Fibroblast of skin of left biceps (primary cell): ENCODE measurements at regions not wholly inside any gene's neighbourhood (a gene's known extent, or its start where the extent isn't known, plus 50 kb on each side); places are given as distances from the start of the nearest gene placed in this dataset.

ENCODE experiments used
- DNase-seq, 2 experiments: peaks; one replicate each; pipeline ENCODE4 v3.0.0-alpha.2; 2013; ENCODE audit warnings: low read depth in 2 of 2

DNA sequence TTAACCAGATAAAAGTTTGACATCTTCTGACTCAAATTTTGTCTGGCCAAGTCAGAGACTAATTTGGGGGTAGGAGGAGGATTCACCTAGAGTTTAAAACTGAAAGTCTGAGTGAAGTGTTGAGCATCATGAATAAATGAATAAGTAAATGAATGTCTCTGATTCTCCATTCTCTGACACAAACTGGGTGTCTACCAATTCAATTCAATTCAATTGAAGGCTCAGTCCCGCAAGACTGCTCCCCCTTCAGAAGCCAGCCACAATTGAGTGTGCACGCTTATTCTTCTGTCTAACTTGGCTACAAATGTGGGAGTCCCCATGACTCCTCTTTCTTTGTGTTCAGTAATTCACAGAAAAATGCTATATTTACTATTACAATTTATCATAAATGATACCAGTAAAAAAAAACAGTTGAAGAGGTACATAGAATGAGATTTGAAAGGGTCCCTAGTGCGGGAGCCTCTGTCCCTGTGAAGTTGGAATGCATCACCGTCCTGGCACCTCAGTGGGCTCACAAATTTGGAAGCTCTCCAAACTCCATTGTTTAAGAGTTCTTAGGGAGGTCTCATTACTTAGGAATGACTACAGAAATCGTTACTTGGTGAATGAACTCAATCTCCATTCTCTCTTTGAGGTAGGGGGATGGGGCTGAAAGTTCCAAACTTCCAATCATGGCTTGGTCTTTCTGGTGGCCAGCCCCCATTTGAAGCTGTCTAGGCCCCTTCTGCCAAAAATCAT, 243.7 kb upstream of the PHYHIPL start:
- no peak for DNase-seq

GRCh38 chr10:58936364-58936763, 240.1 kb upstream of the PHYHIPL start:
- DNase-seq: no peak

DNA sequence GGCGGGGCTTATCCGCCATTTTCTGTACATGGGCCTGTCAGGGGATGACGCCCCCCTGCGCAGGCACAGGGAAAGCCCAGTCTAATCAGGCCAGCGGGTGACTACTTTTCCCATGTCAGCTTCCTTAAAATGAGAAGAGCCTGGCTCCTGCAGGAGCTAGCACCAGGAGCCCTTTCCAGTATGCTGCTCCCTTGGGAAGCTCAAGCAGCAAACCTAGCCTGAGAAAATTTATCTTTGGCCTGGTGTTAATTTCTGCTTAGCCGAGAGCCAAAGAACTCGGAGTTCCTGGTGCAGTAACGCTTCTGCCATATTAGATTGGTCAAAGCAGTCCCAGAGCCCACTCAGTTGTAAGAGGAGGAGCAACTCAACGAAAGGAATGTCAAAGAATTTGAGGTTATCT, 239.0 kb upstream of the PHYHIPL start:
- no peak for DNase-seq

- DNase-seq: no peak
Observed at GRCh38 chr10:58942724-58943123, 233.7 kb upstream of the PHYHIPL start.

GRCh38 chr10:58943256-58943890, 233.1 kb upstream of the PHYHIPL start:
- DNase-seq: peak in 1 of 2 experiments; percentile 31

GRCh38 chr10:58943960-58944359, 232.5 kb upstream of the PHYHIPL start:
- no peak for DNase-seq

DNA sequence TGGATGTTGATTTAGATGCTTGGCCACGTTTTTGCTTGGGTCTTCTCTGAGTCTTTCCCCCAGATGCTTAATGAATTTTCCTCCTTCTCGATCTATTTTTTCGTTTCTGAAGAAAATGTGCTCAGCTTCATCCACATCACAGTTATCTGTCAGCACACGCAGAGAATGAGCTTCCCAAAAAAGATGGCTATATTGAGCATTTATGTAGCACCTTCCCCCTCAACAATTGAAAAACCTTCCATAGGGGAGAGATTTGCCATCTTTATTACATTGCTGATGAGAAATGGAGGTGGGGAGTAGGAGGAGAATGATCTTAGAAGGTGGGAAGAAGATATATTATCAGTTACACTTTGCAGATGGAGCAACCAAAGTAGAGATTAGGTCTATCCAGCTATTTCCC, 228.1 kb upstream of the PHYHIPL start:
- no peak for DNase-seq

GRCh38 chr10:58950618-58951017, 225.8 kb upstream of the PHYHIPL start:
- no peak for DNase-seq

- no peak for DNase-seq
Observed at GRCh38 chr10:58951087-58951486, 225.4 kb upstream of the PHYHIPL start.

DNA sequence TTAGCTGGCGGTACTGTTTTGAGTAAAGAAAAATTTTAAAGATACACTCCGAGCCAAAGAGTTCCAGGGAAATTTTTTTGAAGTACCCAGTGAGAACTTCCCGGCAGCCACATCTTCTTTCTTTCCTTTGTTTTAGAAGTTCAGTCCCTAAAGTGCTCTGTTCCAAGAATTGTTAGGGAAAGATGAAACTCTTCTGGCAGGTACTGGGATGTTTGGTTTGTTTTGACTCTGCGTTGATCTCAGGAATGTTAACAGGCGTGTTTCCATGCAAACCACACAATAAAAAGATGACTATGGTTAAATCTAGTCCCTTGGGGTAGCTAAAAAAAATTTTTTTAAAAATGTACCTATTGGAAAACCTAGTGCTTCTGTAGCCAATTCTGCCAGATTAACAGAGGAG, 224.7 kb upstream of the PHYHIPL start:
- DNase-seq: peak in 1 of 2 experiments; percentile 72

DNA sequence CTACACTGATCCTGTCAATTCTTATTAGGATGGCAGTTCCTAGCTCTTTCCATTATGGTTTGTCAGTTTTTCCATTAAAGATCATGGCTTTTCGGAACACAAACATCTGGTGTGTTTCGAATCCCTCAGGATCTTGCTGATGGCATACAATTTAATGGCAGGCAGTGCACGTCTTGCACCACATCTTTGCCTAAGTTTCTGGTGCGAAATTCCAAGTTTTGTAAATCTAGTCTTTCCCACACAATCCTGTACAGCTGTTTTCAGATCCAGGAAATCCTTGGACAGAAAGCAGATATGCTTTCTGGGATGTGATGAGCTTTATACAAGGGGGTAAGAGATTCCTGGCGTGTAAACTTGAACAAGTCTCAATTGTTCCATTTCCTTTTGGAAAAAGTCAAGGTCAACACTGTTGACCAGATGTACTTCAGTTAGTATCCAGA, 224.3 kb upstream of the PHYHIPL start:
- peak in 1 of 2 experiments; percentile 45 for DNase-seq

DNA sequence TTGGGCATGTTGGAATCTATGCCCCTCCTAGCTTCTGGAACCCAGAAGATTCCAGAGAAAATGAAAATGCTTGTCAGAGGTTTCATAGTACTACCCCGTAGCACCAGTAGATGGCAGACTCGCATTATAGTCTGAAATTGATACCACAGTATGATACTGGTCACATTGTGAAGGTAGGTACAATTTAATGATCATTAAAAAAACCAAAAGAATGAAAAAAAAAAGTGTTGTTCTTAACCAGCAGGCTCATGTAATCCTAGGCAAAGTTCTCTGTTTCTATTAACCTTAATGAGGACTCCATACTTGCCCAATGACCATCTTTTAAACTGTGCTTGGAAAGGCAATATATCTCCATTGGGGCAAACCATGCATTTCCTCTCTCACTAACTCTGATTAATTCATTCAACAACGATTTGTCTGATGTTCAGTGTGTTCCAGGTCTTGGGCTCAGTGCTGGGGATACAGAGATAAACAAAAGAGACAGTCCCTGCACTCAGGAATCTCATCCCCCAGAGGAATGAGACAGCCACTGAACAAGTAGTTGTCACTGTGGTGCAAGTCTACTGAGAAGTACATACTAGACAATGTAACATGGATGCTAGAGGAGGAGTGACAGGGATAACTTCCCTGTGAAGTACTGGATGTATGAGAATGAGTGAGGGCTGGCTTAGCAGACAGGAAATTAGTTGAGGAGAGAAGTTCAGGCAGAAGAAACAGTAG, 223.5 kb upstream of the PHYHIPL start:
- peak in 1 of 2 experiments; percentile 29 for DNase-seq

DNA sequence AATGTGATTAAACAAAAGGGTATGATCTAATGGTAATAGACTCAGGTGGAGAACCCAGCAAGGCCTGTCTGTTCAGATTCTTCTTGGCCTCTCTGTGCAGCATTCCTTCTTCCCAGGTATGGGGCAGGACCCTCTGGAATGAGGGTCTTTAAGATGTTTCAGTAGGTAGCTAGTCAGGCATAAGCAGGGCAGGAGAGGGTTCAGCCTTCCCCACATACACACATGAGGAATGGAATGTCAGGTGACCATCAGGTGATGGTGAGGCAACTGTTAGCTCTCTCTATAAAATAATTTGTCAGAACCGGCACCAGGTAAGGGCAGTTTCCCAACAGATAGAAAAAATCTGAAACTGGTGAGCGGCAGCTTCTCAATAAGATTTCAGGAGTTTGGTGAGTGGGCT, 222.3 kb upstream of the PHYHIPL start:
- no peak for DNase-seq

- no peak for DNase-seq
Observed at GRCh38 chr10:58955615-58956014, 220.8 kb upstream of the PHYHIPL start.

GRCh38 chr10:58956926-58957325, 219.5 kb upstream of the PHYHIPL start:
- DNase-seq: peak; percentile 52 to 53

DNA sequence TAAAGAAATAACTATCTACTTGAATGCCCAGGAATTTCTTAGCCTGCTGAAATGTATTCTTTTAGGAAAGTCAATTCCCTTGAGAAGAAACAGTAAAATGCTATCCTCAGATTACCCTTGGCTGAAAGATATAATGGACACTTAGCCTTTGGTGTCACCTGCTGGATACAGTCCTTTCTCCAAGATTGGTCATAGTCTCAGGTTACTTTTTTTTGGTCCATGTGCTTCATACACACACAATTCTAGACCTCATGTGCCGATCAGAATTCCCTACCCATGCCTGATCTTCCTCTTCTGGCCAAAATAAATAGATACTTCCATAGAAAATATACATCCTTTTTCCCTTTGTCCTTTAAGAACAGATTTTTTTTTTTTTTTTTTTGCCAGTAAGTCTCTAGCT, 218.9 kb upstream of the PHYHIPL start:
- no peak for DNase-seq

DNA sequence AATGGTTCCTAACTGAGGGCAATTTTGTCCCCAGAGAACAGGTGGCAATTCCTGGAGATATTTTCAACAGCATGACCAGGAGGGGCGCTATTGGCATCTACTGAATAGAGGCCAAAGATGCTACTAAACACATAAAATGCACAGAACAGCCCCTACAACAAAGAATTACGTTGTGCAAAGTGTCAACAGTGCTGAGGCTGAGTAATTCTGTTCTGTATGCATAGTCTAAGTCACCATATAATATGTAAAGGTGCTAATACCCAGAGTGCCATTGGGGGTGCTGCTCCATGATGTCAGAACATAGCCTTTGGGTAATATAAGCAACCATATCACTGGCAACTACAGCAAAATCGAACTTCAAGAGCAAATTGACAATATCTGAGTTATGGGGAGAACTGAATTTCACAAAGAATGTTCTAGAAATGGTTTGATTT, 213.3 kb upstream of the PHYHIPL start:
- no peak for DNase-seq

DNA sequence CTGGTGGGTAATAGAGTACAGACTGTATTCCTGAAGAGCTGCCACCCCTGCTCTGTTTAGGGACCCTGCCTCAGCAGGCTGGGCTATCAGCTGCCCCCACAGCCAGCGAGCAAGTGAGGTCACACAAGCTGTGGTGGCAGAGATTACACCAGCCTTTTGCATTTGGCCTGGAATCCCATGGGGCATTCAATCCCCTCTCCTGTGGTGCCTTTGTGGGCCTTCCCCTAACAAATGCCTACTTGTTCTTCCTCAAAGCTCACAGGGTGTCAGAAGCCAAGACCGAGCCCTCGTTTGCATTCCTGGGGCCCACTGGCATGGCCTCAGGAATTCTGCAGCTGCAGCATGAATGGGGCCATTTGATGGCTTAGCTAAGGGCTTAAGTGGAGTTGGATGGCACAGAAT, 212.7 kb upstream of the PHYHIPL start:
- no peak for DNase-seq

GRCh38 chr10:58965855-58966254, 210.6 kb upstream of the PHYHIPL start:
- DNase-seq: no peak

DNA sequence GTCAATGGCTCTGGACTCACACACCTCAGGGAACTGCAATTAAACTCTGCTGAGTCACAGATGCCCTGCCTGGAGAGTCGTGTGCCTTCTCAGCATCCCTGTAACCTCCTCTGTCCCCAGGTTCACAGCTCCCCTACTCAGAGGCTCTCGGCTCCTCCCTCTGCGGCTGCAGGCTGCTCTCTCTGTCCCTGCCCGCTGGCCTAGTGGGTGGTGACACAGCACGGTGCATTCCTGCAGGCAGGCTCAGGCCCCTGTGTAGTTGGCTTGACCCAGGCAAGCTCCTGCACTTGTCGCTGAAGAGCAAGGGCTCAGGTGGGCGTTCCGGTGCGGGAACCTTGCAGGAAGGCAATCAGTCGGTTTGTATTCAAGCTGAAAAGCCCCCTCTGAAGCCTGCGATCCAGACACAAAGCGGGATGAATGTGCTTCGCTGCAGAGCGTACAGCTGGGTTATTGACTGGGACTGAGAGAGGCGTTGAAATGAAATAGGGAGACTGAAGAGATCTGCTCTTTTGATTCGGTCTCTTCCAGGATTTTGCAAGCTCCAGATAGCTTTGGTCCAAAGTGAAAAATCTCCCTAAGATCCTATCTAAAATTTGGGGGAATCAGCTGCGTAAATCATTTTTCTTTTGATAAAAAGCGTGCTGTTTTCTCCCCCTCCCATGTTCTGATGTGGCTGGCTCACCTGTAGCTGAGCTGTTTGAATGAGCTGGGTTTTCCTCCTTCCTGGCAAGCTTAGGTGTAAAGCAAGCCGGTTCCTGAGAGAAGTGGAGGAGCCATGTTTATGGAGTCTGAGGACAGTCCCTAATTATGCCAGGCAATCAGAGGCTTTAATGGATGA, 208.7 kb upstream of the PHYHIPL start:
- DNase-seq: no peak

DNA sequence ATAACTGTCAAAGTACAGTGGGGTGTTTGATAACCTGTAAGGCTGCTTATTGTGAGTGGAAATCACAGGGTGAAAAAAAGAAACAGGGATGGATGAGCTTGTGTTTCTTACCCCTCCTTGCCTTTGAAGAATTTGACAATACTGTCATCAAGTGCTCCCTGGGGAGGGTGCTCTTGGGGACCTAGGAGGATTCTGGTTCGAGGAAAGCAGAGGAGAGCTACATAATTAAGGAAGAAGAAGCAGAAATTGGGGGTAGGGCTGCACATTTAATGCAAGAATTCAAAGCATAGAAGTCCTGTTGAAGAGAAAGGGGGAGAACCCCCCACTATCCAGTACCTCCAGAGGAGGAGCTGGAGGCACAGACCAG, 208.1 kb upstream of the PHYHIPL start:
- no peak for DNase-seq

- DNase-seq: no peak
Observed at GRCh38 chr10:58969576-58969975, 206.9 kb upstream of the PHYHIPL start.
